ENCODE measurements at regions not wholly inside any gene's neighbourhood (a gene's known extent, or its start where the extent isn't known, plus 50 kb on each side); places are given as distances from the start of the nearest gene placed in this dataset.

- no peak for DNase-seq
These were observed 100.7 kb upstream of the RTL1 start for GRCh38 chr14:101004176-101004575.

- DNase-seq: peak; percentile 39
These were observed 101.4 kb upstream of the RTL1 start for GRCh38 chr14:101004954-101005353.

DNA sequence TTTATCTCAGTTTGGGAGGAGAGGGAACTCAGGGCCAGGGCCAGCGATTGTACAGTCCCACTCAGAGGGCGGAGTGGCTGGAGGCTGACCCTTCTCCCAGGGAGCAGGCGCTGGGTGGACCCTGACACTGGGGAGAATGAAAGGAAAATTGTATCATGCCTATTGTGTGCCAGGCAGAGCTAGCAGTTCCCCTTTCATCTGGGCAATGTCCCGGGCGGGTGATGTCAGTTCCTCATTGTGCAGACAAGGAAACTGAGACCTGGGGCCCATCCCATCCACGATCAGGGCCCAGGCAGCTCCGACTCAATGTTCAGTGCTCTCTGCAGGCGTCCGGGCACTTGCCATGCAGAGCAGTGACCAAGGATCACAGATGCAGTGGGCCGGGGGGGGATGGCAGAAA, 101.9 kb upstream of the RTL1 start:
- no peak for DNase-seq

DNA sequence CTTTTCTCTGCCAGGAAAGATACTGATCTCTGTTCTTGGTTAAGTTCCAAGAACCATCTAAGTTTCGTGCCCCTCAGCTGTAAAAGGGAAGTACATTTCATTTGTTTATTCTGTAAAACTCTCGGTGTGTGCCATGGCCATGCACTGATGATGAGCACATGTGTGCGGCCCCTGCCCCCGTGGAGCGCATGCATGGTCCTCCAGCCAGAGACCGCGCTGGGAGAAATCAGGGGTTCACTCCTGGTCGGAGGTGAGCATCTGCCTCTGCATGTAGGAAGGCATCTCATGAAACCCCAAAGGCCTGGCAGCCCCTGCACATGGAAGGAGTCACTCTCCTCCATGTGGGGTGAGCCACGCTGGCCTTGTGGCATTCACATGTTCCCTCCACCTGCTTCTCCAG, 102.5 kb upstream of the RTL1 start:
- DNase-seq: no peak

DNA sequence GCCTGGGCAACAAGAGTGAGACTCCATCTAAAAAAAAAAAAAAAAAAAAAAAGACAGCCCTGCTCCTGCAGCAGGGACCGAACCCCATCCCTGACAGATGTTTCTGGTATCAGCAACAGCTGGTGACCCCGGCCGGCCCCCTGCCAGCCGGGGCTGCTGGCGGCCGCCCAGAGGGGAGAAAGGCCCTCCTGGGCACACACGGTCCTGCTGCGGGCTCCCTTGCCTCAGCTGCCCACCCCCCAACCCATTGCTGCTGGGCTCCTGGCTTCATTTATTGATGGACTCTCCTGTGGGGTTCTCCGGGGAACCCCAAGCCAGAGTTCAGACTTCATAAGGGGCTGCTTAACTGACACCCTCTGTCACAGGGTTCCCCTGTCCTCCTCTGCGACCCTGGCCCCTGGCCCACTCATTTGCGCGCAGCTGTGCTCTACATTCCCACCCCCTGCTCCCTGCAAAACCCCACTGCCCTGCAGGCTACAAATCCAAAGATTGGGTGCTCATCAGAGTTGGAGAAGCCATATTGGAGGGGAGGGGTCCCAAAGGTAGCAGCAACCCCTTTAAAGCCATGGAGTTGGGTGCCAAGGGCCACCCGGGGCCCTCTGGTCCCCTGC, 103.6 kb upstream of the RTL1 start:
- DNase-seq: no peak

GRCh38 chr14:101007765-101008164, 104.2 kb upstream of the RTL1 start:
- DNase-seq: no peak

GRCh38 chr14:101008196-101008595, 104.7 kb upstream of the RTL1 start:
- no peak for DNase-seq

GRCh38 chr14:101008631-101009336, 105.3 kb upstream of the RTL1 start:
- DNase-seq: peak; percentile 27

GRCh38 chr14:101009531-101009930, 106.0 kb upstream of the RTL1 start:
- DNase-seq: no peak

DNA sequence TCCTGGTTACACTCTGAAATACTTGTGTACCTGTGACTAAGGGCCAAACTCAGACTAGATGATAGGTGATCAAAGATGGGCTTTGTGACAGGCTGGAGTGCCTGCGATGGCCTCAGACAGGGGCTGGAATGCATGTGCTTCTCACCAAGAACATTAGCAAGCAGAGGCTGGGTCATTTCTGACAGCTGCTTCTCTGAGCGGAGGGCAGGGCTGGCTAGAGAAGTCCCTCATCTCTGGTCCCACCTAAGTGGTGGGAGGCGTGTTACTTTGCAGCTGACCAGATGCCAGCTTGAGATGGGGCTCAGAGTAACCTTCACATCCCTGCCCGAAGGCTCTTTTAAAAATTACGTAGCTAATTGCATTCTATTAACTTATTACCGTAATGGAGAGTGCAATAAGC, 106.8 kb upstream of the RTL1 start:
- DNase-seq: no peak

- DNase-seq: no peak
These were observed 107.3 kb upstream of the RTL1 start for GRCh38 chr14:101010835-101011234.

DNA sequence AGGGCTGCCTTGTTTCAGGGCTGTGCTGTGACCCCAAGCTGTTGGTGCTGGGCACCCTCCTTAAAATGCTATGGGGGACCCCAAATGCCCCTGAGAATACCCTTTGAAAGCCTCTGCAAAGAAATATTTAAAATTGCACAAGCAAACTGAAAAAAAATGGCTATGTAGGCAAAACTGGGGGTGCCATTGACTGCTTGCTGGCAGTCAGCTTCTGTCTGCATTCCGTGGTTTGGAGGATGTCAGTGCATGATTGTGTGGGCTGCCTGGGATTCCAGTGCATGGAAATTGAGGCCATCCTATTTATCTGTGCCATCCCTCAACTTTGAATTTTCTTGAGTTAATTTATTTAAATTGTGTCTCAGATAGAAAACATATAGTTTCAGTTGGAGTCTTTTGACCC, 113.7 kb upstream of the RTL1 start:
- DNase-seq: peak; percentile 56

DNA sequence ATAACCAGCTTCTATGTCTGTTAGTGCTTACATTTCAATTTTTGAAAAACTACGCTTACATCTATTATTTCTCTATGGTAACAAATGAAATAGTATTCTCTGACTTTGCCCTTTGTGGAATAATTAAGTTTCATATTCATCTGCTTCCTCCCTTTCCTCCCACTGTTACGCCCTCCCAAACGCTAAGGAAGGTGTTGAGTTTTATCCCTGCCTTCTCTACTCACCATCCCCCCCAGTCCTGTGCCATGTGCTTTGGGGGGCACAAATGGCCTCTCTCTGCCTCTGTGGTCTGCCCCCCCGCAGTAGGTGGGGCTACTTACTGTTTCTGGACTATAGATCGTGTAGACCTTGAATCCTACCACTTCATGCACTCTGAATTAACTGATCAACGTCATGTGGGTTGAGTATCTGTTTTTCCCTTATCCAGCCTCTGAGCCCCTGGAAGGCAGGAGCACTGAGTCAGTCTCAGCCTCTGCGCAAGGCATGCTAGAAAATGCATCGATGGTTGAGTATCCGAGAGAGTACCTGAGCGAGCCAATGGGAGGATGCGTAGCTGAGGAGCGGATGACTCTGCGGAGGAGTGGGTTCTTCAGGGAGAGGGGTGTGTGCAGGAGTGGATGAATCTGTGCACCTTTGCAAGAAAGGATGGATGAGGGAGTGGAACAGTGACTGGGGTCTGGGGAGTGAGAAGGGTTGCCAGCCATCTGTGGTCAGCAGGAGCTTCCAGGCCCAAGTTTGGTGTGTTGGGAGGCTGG, 114.5 kb upstream of the RTL1 start:
- DNase-seq: no peak

GRCh38 chr14:101018561-101019290, 115.2 kb upstream of the RTL1 start:
- DNase-seq: no peak

GRCh38 chr14:101019541-101019940, 116.0 kb upstream of the RTL1 start:
- DNase-seq: no peak

- no peak for DNase-seq
These were observed 116.6 kb upstream of the RTL1 start for GRCh38 chr14:101019990-101020710.

GRCh38 chr14:101020834-101021370, 117.4 kb upstream of the RTL1 start:
- DNase-seq: no peak

DNA sequence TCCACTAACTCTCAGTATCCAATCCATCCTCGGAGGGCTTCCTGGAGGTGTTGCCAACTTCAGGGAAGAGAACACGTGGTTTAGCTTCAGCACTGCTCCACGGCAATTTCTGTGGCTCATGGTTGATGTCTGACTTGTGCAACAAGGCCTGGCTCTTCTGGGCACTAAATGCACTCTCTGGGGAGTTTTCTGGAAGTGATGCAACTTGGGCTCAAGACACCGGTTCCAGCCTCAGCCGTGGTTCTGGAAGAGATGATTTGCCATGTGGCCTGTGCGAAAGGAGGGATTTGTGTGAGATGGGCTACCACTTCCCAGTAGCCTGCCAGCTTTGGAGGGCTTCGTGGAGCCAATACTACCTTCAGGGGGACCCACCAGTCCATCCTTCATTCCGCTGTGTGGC, 118.6 kb upstream of the RTL1 start:
- no peak for DNase-seq

GRCh38 chr14:101022916-101023435, 119.5 kb upstream of the RTL1 start:
- no peak for DNase-seq

- no peak for DNase-seq
These were observed 121.2 kb upstream of the RTL1 start for GRCh38 chr14:101024686-101025085.

- no peak for DNase-seq
These were observed 121.6 kb upstream of the RTL1 start for GRCh38 chr14:101025131-101025530.

- no peak for DNase-seq
These were observed 122.2 kb upstream of the RTL1 start for GRCh38 chr14:101025696-101026095.

Measured in fibroblast of skin of back (primary cell).